ENCODE measurements at regions not wholly inside any gene's neighbourhood (a gene's known extent, or its start where the extent isn't known, plus 50 kb on each side); places are given as distances from the start of the nearest gene placed in this dataset.

GRCh38 chr2:120822933-120823332 is 87.3 kb downstream of the GLI2 start:
- H3K79me2 ChIP-seq (ENCODE audit: control insufficient read depth, insufficient read depth, low read length) = no peaks in the 10 kb centered on the region
- H3K4me2 ChIP-seq (ENCODE audit: insufficient read depth, low read length) = no peak overlapping the region
- ChIA-PET CTCF (no interaction called here), POLR2A (no interaction called here)
- no peak overlapping the region for H2AFZ ChIP-seq (ENCODE audit: low read depth, low read length)
- peaks cover 1 to 6% of the 10 kb centered on the region in 2 experiments for H3K27me3 ChIP-seq (ENCODE audit: control insufficient read depth in 2 of 2, insufficient read depth in 2 of 2, low read length in 2 of 2)
- intact Hi-C loops (cut with micrococcal nuclease) = loop anchor here (1.0 kb wide), 1 partner anchor 16 kb away; no protein-coding TSS in a partner anchor
- no peak overlapping the region for H3K27ac ChIP-seq (ENCODE audit: insufficient read depth, low read depth, low read length)
- FAIRE-seq (no peak), DNase-seq (ENCODE audit: low read depth, low spot score) (no peak)
- no peak overlapping the region for H3K4me3 ChIP-seq (replicated peaks in 1 of 3; ENCODE audit: insufficient read depth in 1 of 3, low read depth in 1 of 3, low read length in 3 of 3)
- H4K20me1 ChIP-seq (replicated peaks; ENCODE audit: control insufficient read depth, extremely low read depth, insufficient read depth, low read length) = no peaks in the 10 kb centered on the region
- dilution Hi-C loops (cut with MboI; ENCODE audit: extremely low pct_ligation_motif_present, low sequenced_read_pairs) = no loop called here
- H3K9me1 ChIP-seq (replicated peaks; ENCODE audit: control insufficient read depth, extremely low read depth, insufficient read depth, low read length) = no peaks in the 10 kb centered on the region
- TF ChIP-seq POLR2AphosphoS5 (IDR thresholded peaks at IDR 0.05; ENCODE audit: insufficient read depth, low read depth, low read length) (no peak), MAX (IDR thresholded peaks at IDR 0.05; ENCODE audit: insufficient read depth, insufficient read length) (no peak), MYC (IDR thresholded peaks at IDR 0.05; ENCODE audit: low read depth, low read length) (no peak), GATA2 (IDR thresholded peaks at IDR 0.05; ENCODE audit: insufficient read depth, insufficient read length, low read depth, low read length) (no peak), POLR2A (IDR thresholded peaks at IDR 0.05; ENCODE audit: low read depth, low read length) (no peak), FOS (IDR thresholded peaks at IDR 0.05; ENCODE audit: borderline replicate concordance, insufficient read depth, low read length) (no peak), EZH2 (IDR thresholded peaks at IDR 0.05; ENCODE audit: borderline replicate concordance, low read depth, low read length, severe bottlenecking) (no peak), JUN (IDR thresholded peaks at IDR 0.05; ENCODE audit: borderline replicate concordance, insufficient read depth, insufficient read length, low read depth) (no peak), CTCF (IDR thresholded peaks at IDR 0.05; ENCODE audit: extremely low read depth in 1 of 2, insufficient read depth in 1 of 2, low read depth in 1 of 2, low read length in 2 of 2) (no peak)
- H3K4me1 ChIP-seq (ENCODE audit: control insufficient read depth, extremely low read depth, insufficient read depth, low read length) = no peaks in the 10 kb centered on the region
- no peaks in the 10 kb centered on the region for H3K36me3 ChIP-seq (ENCODE audit: control insufficient read depth in 2 of 2, extremely low read depth in 1 of 2, insufficient read depth in 2 of 2, low read length in 2 of 2)
- H3K9ac ChIP-seq (replicated peaks; ENCODE audit: extremely low read depth, insufficient read depth, low read length) = no peak overlapping the region
- no peaks in the 10 kb centered on the region for H3K9me3 ChIP-seq (replicated peaks; ENCODE audit: control insufficient read depth, insufficient read depth, low read length)
- no TSS peak for BruUV-seq (replicated peaks)
